IMR-90 (cell line): ENCODE measurements at regions not wholly inside any gene's neighbourhood (a gene's known extent, or its start where the extent isn't known, plus 50 kb on each side); places are given as distances from the start of the nearest gene placed in this dataset.

Experiments
- ATAC-seq: fragments of 200-7000 bp; cut with Tn5 transposase; 2 replicates; pipeline ENCODE4 v1.9.1; 2020; ENCODE audit warnings: low read depth, mild to moderate bottlenecking, moderate library complexity
- BruUV-seq: library from RNA; stranded (reverse); fragments of 400-500 nt; replicated peaks from 2 replicates; lab custom pipeline; 2021; lab: Mats Ljungman, UMichigan
- CTCF ChIA-PET: fragments of 300-600 bp; formaldehyde crosslinking; extraction: SDS; loops from one replicate; lab custom pipeline; 2021; ENCODE audit warnings: antibody characterized with exemption; lab: Yijun Ruan, JAX
- POLR2A ChIA-PET: fragments of 300-600 bp; sonication (Branson Sonifier 250); formaldehyde crosslinking; loops from one replicate; lab custom pipeline; 2022; ENCODE audit warnings: antibody characterized with exemption; ENCODE audit not compliant: unreplicated experiment; lab: Charles Lee
- DNase-seq: peaks from one replicate; pipeline ENCODE4 v3.0.0; 2013
- H2AFZ ChIP-seq: replicated peaks from 2 replicates; pipeline ENCODE3; 2013; ENCODE audit warnings: low read length, mild to moderate bottlenecking; ENCODE audit not compliant: poor library complexity
- H2AK5ac ChIP-seq: 2 replicates; pipeline ENCODE4 v1.6.1; 2013; ENCODE audit warnings: low read depth, low read length, inconsistent platforms
- H2AK9ac ChIP-seq: replicated peaks from 2 replicates; pipeline ENCODE3; 2013; ENCODE audit warnings: mild to moderate bottlenecking, low read depth, low read length, moderate library complexity; ENCODE audit not compliant: poor library complexity
- H2BK120ac ChIP-seq: 2 replicates; pipeline ENCODE4 v1.6.1; 2013; ENCODE audit warnings: low read depth, low read length, inconsistent platforms
- H2BK15ac ChIP-seq: 3 replicates; pipeline ENCODE4 v1.6.1; 2013; ENCODE audit warnings: low read depth, low read length, inconsistent platforms
- H2BK20ac ChIP-seq: 2 replicates; pipeline ENCODE4 v1.6.1; 2013; ENCODE audit warnings: low read depth, mild to moderate bottlenecking, inconsistent platforms, low read length, moderate library complexity
- H2BK5ac ChIP-seq: 2 replicates; pipeline ENCODE4 v1.6.1; 2013; ENCODE audit warnings: mild to moderate bottlenecking, low read depth, low read length, inconsistent platforms; ENCODE audit not compliant: poor library complexity, severe bottlenecking
- H3K14ac ChIP-seq: replicated peaks from 2 replicates; pipeline ENCODE4 v1.6.1; 2013; ENCODE audit warnings: low read depth, low read length, inconsistent platforms
- H3K18ac ChIP-seq: 2 replicates; pipeline ENCODE4 v1.6.1; 2013; ENCODE audit warnings: low read depth, low read length, control low read depth
- H3K23ac ChIP-seq: 2 replicates; pipeline ENCODE4 v1.6.1; 2013; ENCODE audit warnings: low read depth, low read length, inconsistent platforms
- H3K27ac ChIP-seq: 2 replicates; pipeline ENCODE4 v1.5.1; 2013; ENCODE audit warnings: mild to moderate bottlenecking, control low read depth, low read length; ENCODE audit not compliant: insufficient read depth
- H3K27me3 ChIP-seq: 2 replicates; pipeline ENCODE4 v1.6.1; 2013; ENCODE audit warnings: low read length; ENCODE audit not compliant: control insufficient read depth, insufficient read depth
- H3K36me3 ChIP-seq: 2 replicates; pipeline ENCODE4 v1.6.1; 2013; ENCODE audit warnings: low read length, mixed read lengths; ENCODE audit not compliant: control insufficient read depth, insufficient read depth
- H3K4ac ChIP-seq: 2 replicates; pipeline ENCODE4 v1.6.1; 2013; ENCODE audit warnings: low read depth, low read length, inconsistent platforms
- H3K4me1 ChIP-seq: 2 replicates; pipeline ENCODE4 v1.6.1; 2013; ENCODE audit warnings: low read length, mixed read lengths; ENCODE audit not compliant: control insufficient read depth, insufficient read depth
- H3K4me2 ChIP-seq: 2 replicates; pipeline ENCODE4 v1.6.1; 2013; ENCODE audit warnings: low read depth, mild to moderate bottlenecking, control low read depth, low read length, moderate library complexity
- H3K4me3 ChIP-seq: 2 replicates; pipeline ENCODE4 v1.5.1; 2013; ENCODE audit warnings: low read depth, mild to moderate bottlenecking, control low read depth, low read length, moderate library complexity; ENCODE audit not compliant: insufficient read depth
- H3K56ac ChIP-seq: 2 replicates; pipeline ENCODE4 v1.6.1; 2013; ENCODE audit warnings: low read length, inconsistent platforms; ENCODE audit not compliant: insufficient read depth; ENCODE audit errors: extremely low read depth
- H3K79me1 ChIP-seq, 2 experiments: 2 replicates each; pipeline ENCODE4 v1.6.1; 2013; ENCODE audit warnings: low read length in 2 of 2, inconsistent platforms in 1 of 2, low read depth in 1 of 2
- H3K9ac ChIP-seq: 2 replicates; pipeline ENCODE4 v1.6.1; 2013; ENCODE audit warnings: low read depth, low read length, control low read depth
- H3K9me1 ChIP-seq: 2 replicates; pipeline ENCODE4 v1.6.1; 2013; ENCODE audit warnings: low read length, inconsistent platforms; ENCODE audit not compliant: insufficient read depth
- H3K9me3 ChIP-seq: 2 replicates; pipeline ENCODE4 v1.6.1; 2013; ENCODE audit warnings: low read length; ENCODE audit not compliant: control insufficient read depth, insufficient read depth
- H4K20me1 ChIP-seq: 2 replicates; pipeline ENCODE4 v1.6.1; 2013; ENCODE audit warnings: low read length, inconsistent platforms; ENCODE audit not compliant: insufficient read depth
- H4K5ac ChIP-seq: 2 replicates; pipeline ENCODE4 v1.6.1; 2013; ENCODE audit warnings: mild to moderate bottlenecking, low read depth, low read length, control low read depth
- H4K8ac ChIP-seq, 2 experiments: 2 replicates each; pipeline ENCODE4 v1.6.1; 2013; ENCODE audit warnings: low read depth in 2 of 2, low read length in 2 of 2, control low read depth in 1 of 2, inconsistent platforms in 1 of 2
- H4K91ac ChIP-seq: 2 replicates; pipeline ENCODE4 v1.6.1; 2013; ENCODE audit warnings: low read depth, low read length, inconsistent platforms; ENCODE audit not compliant: insufficient read depth
- CTCF ChIP-seq: conservative IDR thresholded peaks from 2 replicates; pipeline ENCODE4 v1.5.1; 2012; ENCODE audit warnings: mild to moderate bottlenecking, low read depth, low read length, improper control_type of control experiment
- RAD21 ChIP-seq: IDR thresholded peaks from 2 replicates; pipeline ENCODE4 v1.6.1; 2012; ENCODE audit warnings: low read length, improper control_type of control experiment
- RFX5 ChIP-seq: IDR thresholded peaks from 2 replicates; pipeline ENCODE4 v1.8.0; 2012; ENCODE audit warnings: low read depth, mild to moderate bottlenecking, low read length, moderate library complexity
- SMC3 ChIP-seq: fragments of 150-350 bp; IDR thresholded peaks from 2 replicates; pipeline ENCODE4 v1.6.1; 2016; ENCODE audit warnings: low read depth, mild to moderate bottlenecking, antibody characterized with exemption, low read length, moderate library complexity
- USF2 ChIP-seq: fragments of 150-350 bp; IDR thresholded peaks from 2 replicates; pipeline ENCODE4 v1.6.1; 2017; ENCODE audit warnings: mild to moderate bottlenecking, antibody characterized with exemption, low read length, low read depth
- WGBS, 2 experiments: methylation state at CpG; one replicate each; pipeline versions ENCODE4 v1.1.5 to v1.1.7; 2013; ENCODE audit warnings: missing lambda C conversion rate in 2 of 2; ENCODE audit not compliant: insufficient read length in 1 of 2; ENCODE audit errors: extremely low coverage in 2 of 2; 5-methylcytosine and 5-hydroxymethylcytosine counted together
- dilution Hi-C: fragments of 300-500 bp; cut with HindIII; formaldehyde crosslinking; loops from one replicate; pipeline ENCODE4 v1.14.3; 2018; ENCODE audit warnings: low sequenced_read_pairs; ENCODE audit not compliant: unreplicated experiment
- in situ Hi-C: fragments of 300-500 bp; cut with MboI; formaldehyde crosslinking; loops from 3 replicates; pipeline ENCODE4 v1.14.3; 2019; ENCODE audit warnings: low sequenced_read_pairs, inconsistent platforms, mixed read lengths
- intact Hi-C: fragments of 100-400 bp; cut with micrococcal nuclease; formaldehyde crosslinking; loops from 2 replicates; pipeline ENCODE4 v1.10.0; 2022

- Histone ChIP-seq H2AK5ac (no peak overlapping the region), H2AK9ac (no peak overlapping the region), H3K27ac (no peak overlapping the region), H3K27me3 (no peaks in the 10 kb centered on the region), H3K4me2 (no peak overlapping the region), H2BK20ac (peak overlapping the region; percentile 80), H4K91ac (no peak overlapping the region), H3K9me3 (no peaks in the 10 kb centered on the region), H3K14ac (no peak overlapping the region), H2BK120ac (peak overlapping the region; percentile 50; the same call in 1 of the 2 replicates), H4K5ac (no peak overlapping the region), H3K79me1 (no peaks in the 10 kb centered on the region), H2BK15ac (no peak overlapping the region; the same call in 2 of the 3 replicates), H3K9ac (no peak overlapping the region), H2AFZ (peak overlapping the region; percentile 57), H3K4me1 (peaks cover 2% of the 10 kb centered on the region), H4K8ac (no peak overlapping the region), H3K9me1 (no peaks in the 10 kb centered on the region; the same call in 1 of the 2 replicates), H2BK5ac (no peak overlapping the region), H3K18ac (no peak overlapping the region), H4K20me1 (no peaks in the 10 kb centered on the region), H3K4me3 (no peak overlapping the region), H3K23ac (no peak overlapping the region), H3K4ac (peak overlapping the region; percentile 43; the same call in 1 of the 2 replicates), H3K36me3 (no peaks in the 10 kb centered on the region), H3K56ac (no peak overlapping the region)
- ChIA-PET CTCF (interaction anchor here (0.5 to 3.1 kb wide), 12 partner anchors 11 to 508 kb away, joined by 3 to 21 read pairs (median 4); no protein-coding TSS in a partner anchor), POLR2A (no interaction called here)
- WGBS, 2 experiments: 76% methylated on average over 5 of the region's 17 CpGs; no CpG with 5 or more reads in 1 of the 2 experiments
- in situ Hi-C loops: loop anchor here (10.0 kb wide), 3 partner anchors 386 to 506 kb away; no protein-coding TSS in a partner anchor
- intact Hi-C loops: loop anchor here (1.0 kb wide), 2 partner anchors 413 to 508 kb away; no protein-coding TSS in a partner anchor
- dilution Hi-C loops: no loop called here
- peak; percentile 99 for ATAC-seq
- DNase-seq: peak; percentile 61
- TF ChIP-seq RAD21 (peak; percentile 87), CTCF (peak; percentile 94), USF2 (no peak), SMC3 (peak; percentile 82), RFX5 (no peak)
- BruUV-seq: no TSS peak
These were observed 599.8 kb upstream of the BRINP1 start for GRCh38 chr9:119968836-119969707.
